K562 (cell line): ENCODE measurements at regions not wholly inside any gene's neighbourhood (a gene's known extent, or its start where the extent isn't known, plus 50 kb on each side); places are given as distances from the start of the nearest gene placed in this dataset.

Experiments
- ATAC-seq: fragments of 200-7000 bp; cut with Tn5 transposase; 3 replicates; pipeline ENCODE4 v1.9.1; 2020; ENCODE audit warnings: moderate library complexity
- BruUV-seq: library from RNA; stranded (reverse); fragments of 400-500 nt; replicated peaks from 2 replicates; lab custom pipeline; 2021; lab: Mats Ljungman, UMichigan
- CTCF ChIA-PET: fragments of 300-600 bp; formaldehyde crosslinking; extraction: SDS; loops from one replicate; lab custom pipeline; 2021; ENCODE audit warnings: low intra/inter-chr PET ratio; lab: Yijun Ruan, JAX
- POLR2A ChIA-PET: fragments of 300-600, 350-650 bp; sonication (Branson Sonifier 250); formaldehyde crosslinking; extraction: SDS; loops from one replicate; lab custom pipeline; 2021; ENCODE audit warnings: antibody characterized with exemption, inconsistent platforms; lab: Yijun Ruan, JAX
- DNase-seq, 4 experiments: peaks; one replicate each; pipeline versions ENCODE4 v3.0.0 to v3.0.0-alpha.2; 2011 to 2018; ENCODE audit warnings: low spot score in 3 of 4, mixed read lengths in 3 of 4; ENCODE audit errors: extremely low read depth in 1 of 4
- FAIRE-seq: peaks from 2 replicates; lab custom pipeline; 2011; peaks lifted over from hg19 to GRCh38; lab: Jason Lieb, UNC
- H2AFZ ChIP-seq: 2 replicates; pipeline ENCODE4 v1.6.0; 2011; ENCODE audit warnings: low read depth, low read length, control low read depth, inconsistent platforms
- H3K27ac ChIP-seq: fragments of 200-600 bp; 3 replicates; pipeline ENCODE4 v1.8.0; 2011; ENCODE audit warnings: low read depth, mild to moderate bottlenecking, control low read depth, inconsistent platforms, low read length, moderate library complexity, mixed read lengths; ENCODE audit errors: extremely low read depth
- H3K27me3 ChIP-seq, 2 experiments: fragments of 300-600 bp in 1 of 2; 2 replicates in 1 of 2; 3 replicates in 1 of 2; pipeline versions ENCODE4 v1.6.0 to v1.8.0; 2011; ENCODE audit warnings: inconsistent platforms in 2 of 2, low read length in 2 of 2, mild to moderate bottlenecking in 1 of 2, mixed read lengths in 1 of 2, moderate library complexity in 1 of 2; ENCODE audit not compliant: control insufficient read depth in 2 of 2, insufficient read depth in 2 of 2
- H3K36me3 ChIP-seq: fragments of 300-600 bp; 3 replicates; pipeline ENCODE4 v1.8.0; 2011; ENCODE audit warnings: mild to moderate bottlenecking, low read length, inconsistent platforms; ENCODE audit not compliant: control insufficient read depth, insufficient read depth
- H3K4me1 ChIP-seq, 2 experiments: fragments of 200-600 bp in 1 of 2; replicated peaks in 1 of 2; 2 replicates in 1 of 2; 3 replicates in 1 of 2; pipeline versions ENCODE4 v1.5.1 to v1.8.0; 2011; ENCODE audit warnings: inconsistent platforms in 2 of 2, low read length in 2 of 2, mild to moderate bottlenecking in 1 of 2, mixed read lengths in 1 of 2, moderate library complexity in 1 of 2; ENCODE audit not compliant: control insufficient read depth in 2 of 2, insufficient read depth in 2 of 2
- H3K4me2 ChIP-seq: 2 replicates; pipeline ENCODE4 v1.6.1; 2011; ENCODE audit warnings: low read length, control low read depth, inconsistent platforms, mixed read lengths; ENCODE audit not compliant: insufficient read depth
- H3K4me3 ChIP-seq: fragments of 200-600 bp; sonication (generic), shearing (Covaris generic); 2 replicates; pipeline ENCODE4 v1.5.1; 2016; ENCODE audit warnings: control low read depth, inconsistent platforms
- H3K79me2 ChIP-seq: fragments of 200-600 bp; 3 replicates; pipeline ENCODE4 v1.8.0; 2011; ENCODE audit warnings: low read length, inconsistent platforms; ENCODE audit not compliant: control insufficient read depth, insufficient read depth
- H3K9ac ChIP-seq, 2 experiments: 2 replicates each; pipeline versions ENCODE4 v1.6.0 to v1.6.1; 2011; ENCODE audit warnings: low read depth in 2 of 2, low read length in 2 of 2, control low read depth in 1 of 2, inconsistent platforms in 1 of 2, mild to moderate bottlenecking in 1 of 2, mixed read lengths in 1 of 2; ENCODE audit not compliant: insufficient read depth in 1 of 2
- H3K9me1 ChIP-seq: one replicate; pipeline ENCODE4 v1.6.0; 2011; ENCODE audit warnings: inconsistent platforms, mild to moderate bottlenecking, low read length, moderate library complexity; ENCODE audit not compliant: control insufficient read depth, insufficient read depth
- H3K9me3 ChIP-seq: replicated peaks from 2 replicates; pipeline ENCODE4 v1.5.1; 2011; ENCODE audit warnings: low read depth, low read length, inconsistent platforms; ENCODE audit not compliant: control insufficient read depth, insufficient read depth
- H4K20me1 ChIP-seq: replicated peaks from 2 replicates; pipeline ENCODE4 v1.6.1; 2011; ENCODE audit warnings: low read length, inconsistent platforms, mixed read lengths; ENCODE audit not compliant: control insufficient read depth, insufficient read depth
- ATF7 ChIP-seq: fragments of 450-650 bp; IDR thresholded peaks from 2 replicates; pipeline ENCODE4 v1.7.1; 2014; ENCODE audit warnings: mild to moderate bottlenecking, moderate library complexity
- CUX1 ChIP-seq: fragments of 200-800 bp; sonication (Bioruptor generic); IDR thresholded peaks from 2 replicates; pipeline ENCODE4 v1.6.1; 2016; ENCODE audit warnings: missing genetic modification characterization, missing compliant biosample characterization
- DIDO1 ChIP-seq: fragments of 450-650 bp; IDR thresholded peaks from 2 replicates; pipeline ENCODE4 v1.6.1; 2016; ENCODE audit warnings: low read depth, missing biosample characterization, missing genetic modification characterization
- ELK3 ChIP-seq: fragments of 450-650 bp; formaldehyde crosslinking; IDR thresholded peaks from 2 replicates; pipeline ENCODE4 v1.4.0; 2020; ENCODE audit warnings: mild to moderate bottlenecking
- HIVEP1 ChIP-seq: fragments of 250-450 bp; sonication (Bioruptor Pico); IDR thresholded peaks from 2 replicates; pipeline ENCODE4 v1.4.0; 2020; ENCODE audit warnings: mild to moderate bottlenecking
- MIER1 ChIP-seq: fragments of 450-650 bp; IDR thresholded peaks from 2 replicates; pipeline ENCODE4 v1.6.1; 2016; ENCODE audit warnings: antibody characterized with exemption, mild to moderate bottlenecking, low read depth
- PATZ1 ChIP-seq: fragments of 250-450 bp; sonication (Bioruptor Pico); IDR thresholded peaks from 2 replicates; pipeline ENCODE4 v1.5.0; 2020; ENCODE audit warnings: mild to moderate bottlenecking, borderline replicate concordance
- POLR2B ChIP-seq: fragments of 450-650 bp; IDR thresholded peaks from 2 replicates; pipeline ENCODE4 v1.6.1; 2018; ENCODE audit warnings: low read depth; ENCODE audit not compliant: partially characterized antibody
- PREB ChIP-seq: sonication (generic); formaldehyde crosslinking; IDR thresholded peaks from 2 replicates; pipeline ENCODE4 v1.8.1; 2023; ENCODE audit warnings: mild to moderate bottlenecking, missing genetic modification reagents
- PTBP1 ChIP-seq: fragments of 200-400 bp; formaldehyde crosslinking; IDR thresholded peaks from 2 replicates; pipeline ENCODE4 v1.6.1; 2017; ENCODE audit warnings: low read depth, low read length
- SRSF3 ChIP-seq: fragments of 200-400 bp; formaldehyde crosslinking; IDR thresholded peaks from 2 replicates; pipeline ENCODE4 v1.6.1; 2016; ENCODE audit warnings: mild to moderate bottlenecking, low read length, moderate library complexity; ENCODE audit not compliant: insufficient read depth
- ZNF212 ChIP-seq: fragments of 450-650 bp; formaldehyde crosslinking; IDR thresholded peaks from 2 replicates; pipeline ENCODE4 v1.4.0; 2020; ENCODE audit warnings: mild to moderate bottlenecking
- WGBS: fragments of 100-300 bp; shearing (Covaris generic); methylation state at CpG from one replicate; pipeline ENCODE4 v1.1.6; 2016; ENCODE audit warnings: low coverage, mixed read lengths; ENCODE audit not compliant: insufficient coverage; ENCODE audit errors: missing lambda C conversion rate; 5-methylcytosine and 5-hydroxymethylcytosine counted together
- in situ Hi-C: fragments of 300-500 bp; cut with MboI; formaldehyde crosslinking; loops from 4 replicates; pipeline ENCODE4 v1.15.0; 2018; ENCODE audit warnings: inconsistent platforms, mixed read lengths
- intact Hi-C: fragments of 100-400 bp; cut with micrococcal nuclease; formaldehyde crosslinking; loops from 2 replicates; pipeline ENCODE4 v1.14.2; 2022

GRCh38 chr4:63678358-63678931 lies 730.8 kb downstream of the TECRL start:
- H3K4me3 ChIP-seq, result no peak overlapping the region
- WGBS, result 0% methylated on average over 3 of the region's 3 CpGs
- no peaks in the 10 kb centered on the region for H3K9me1 ChIP-seq
- in situ Hi-C loops, result no loop called here
- ChIA-PET POLR2A (no interaction called here), CTCF (no interaction called here)
- H4K20me1 ChIP-seq, result no peaks in the 10 kb centered on the region
- H3K9me3 ChIP-seq, result no peaks in the 10 kb centered on the region; the same call in 1 of the 2 replicates
- H2AFZ ChIP-seq, result no peak overlapping the region
- ATAC-seq (no peak), DNase-seq (no peak), FAIRE-seq (no peak)
- no peak overlapping the region for H3K27ac ChIP-seq
- intact Hi-C loops, result no loop called here
- H3K27me3 ChIP-seq, result no peaks in the 10 kb centered on the region
- BruUV-seq, result no TSS peak
- H3K36me3 ChIP-seq, result no peaks in the 10 kb centered on the region
- no peaks in the 10 kb centered on the region for H3K79me2 ChIP-seq
- no peak overlapping the region for H3K9ac ChIP-seq
- no peaks in the 10 kb centered on the region for H3K4me1 ChIP-seq
- no peak overlapping the region for H3K4me2 ChIP-seq
- TF ChIP-seq HIVEP1 (CRISPR knock-in tag) (no peak), PREB (CRISPR knock-in tag) (no peak), PTBP1 (no peak), DIDO1 (tag) (no peak), ELK3 (CRISPR knock-in tag) (no peak), ZNF212 (CRISPR knock-in tag) (no peak), MIER1 (no peak), POLR2B (no peak), CUX1 (CRISPR knock-in tag) (no peak), PATZ1 (CRISPR knock-in tag) (no peak), ATF7 (no peak), SRSF3 (no peak)
